Astrocyte (in vitro differentiated cells and primary cell): ENCODE measurements at regions not wholly inside any gene's neighbourhood (a gene's known extent, or its start where the extent isn't known, plus 50 kb on each side); places are given as distances from the start of the nearest gene placed in this dataset.

Experiments used
- EZH2 ChIP-seq: IDR thresholded peaks from 2 replicates; pipeline ENCODE4 v1.6.1; 2012; ENCODE audit warnings: mild to moderate bottlenecking, low read length, inconsistent platforms; ENCODE audit not compliant: insufficient read depth
- TF ChIP-seq, protein P1 (sequence below): IDR thresholded peaks from 2 replicates; pipeline ENCODE4 v1.5.1; 2011; ENCODE audit warnings: low read depth, mild to moderate bottlenecking, inconsistent platforms, low read length, moderate library complexity; ENCODE audit not compliant: insufficient read depth

DNA sequence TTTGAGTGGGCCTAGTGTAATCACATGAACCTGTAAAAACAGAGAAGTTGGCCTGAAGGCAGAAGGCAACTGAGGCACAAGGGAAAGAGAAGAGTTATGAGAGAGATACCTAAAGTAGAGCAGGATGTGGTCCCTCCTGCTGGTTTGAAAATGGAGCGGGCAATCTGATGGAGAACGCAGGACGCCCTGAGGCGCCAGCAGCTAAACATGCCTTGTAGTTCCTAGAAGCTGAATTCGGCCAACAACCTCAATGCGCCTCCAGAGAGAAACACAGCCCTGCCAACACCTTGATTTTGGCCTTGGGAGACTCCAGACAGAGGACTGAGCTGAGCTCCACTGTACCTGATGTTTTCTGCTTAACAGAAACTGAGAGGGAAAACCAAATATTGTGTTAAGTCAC is 469.9 kb downstream of the SOCS6 start:
- TF ChIP-seq, protein P1, sequence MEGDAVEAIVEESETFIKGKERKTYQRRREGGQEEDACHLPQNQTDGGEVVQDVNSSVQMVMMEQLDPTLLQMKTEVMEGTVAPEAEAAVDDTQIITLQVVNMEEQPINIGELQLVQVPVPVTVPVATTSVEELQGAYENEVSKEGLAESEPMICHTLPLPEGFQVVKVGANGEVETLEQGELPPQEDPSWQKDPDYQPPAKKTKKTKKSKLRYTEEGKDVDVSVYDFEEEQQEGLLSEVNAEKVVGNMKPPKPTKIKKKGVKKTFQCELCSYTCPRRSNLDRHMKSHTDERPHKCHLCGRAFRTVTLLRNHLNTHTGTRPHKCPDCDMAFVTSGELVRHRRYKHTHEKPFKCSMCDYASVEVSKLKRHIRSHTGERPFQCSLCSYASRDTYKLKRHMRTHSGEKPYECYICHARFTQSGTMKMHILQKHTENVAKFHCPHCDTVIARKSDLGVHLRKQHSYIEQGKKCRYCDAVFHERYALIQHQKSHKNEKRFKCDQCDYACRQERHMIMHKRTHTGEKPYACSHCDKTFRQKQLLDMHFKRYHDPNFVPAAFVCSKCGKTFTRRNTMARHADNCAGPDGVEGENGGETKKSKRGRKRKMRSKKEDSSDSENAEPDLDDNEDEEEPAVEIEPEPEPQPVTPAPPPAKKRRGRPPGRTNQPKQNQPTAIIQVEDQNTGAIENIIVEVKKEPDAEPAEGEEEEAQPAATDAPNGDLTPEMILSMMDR = no peak
- no peak for TF ChIP-seq EZH2
